ENCODE measurements at regions not wholly inside any gene's neighbourhood (a gene's known extent, or its start where the extent isn't known, plus 50 kb on each side); places are given as distances from the start of the nearest gene placed in this dataset.

- no peaks in the 10 kb centered on the region for H3K9me2 ChIP-seq (ENCODE audit: insufficient read depth)
- WGBS, 2 experiments (ENCODE audit: low coverage in 1 of 2, low lambda C conversion rate in 2 of 2, missing lambda C conversion rate in 2 of 2), result 2% methylated on average over 39 to 87 of the region's 105 CpGs
- TF ChIP-seq EZH2phosphoT487 (IDR thresholded peaks at IDR 0.05; ENCODE audit: insufficient read depth, low read depth), result no peak
- no peak for TF ChIP-seq EZH2 (IDR thresholded peaks at IDR 0.05; ENCODE audit: insufficient read depth, poor library complexity, severe bottlenecking)
- peak; percentile 34 for DNase-seq
- H3K4me3 ChIP-seq, result peak overlapping the region; percentile 40; the same call in 1 of the 2 replicates
- H3K27ac ChIP-seq, result no peak overlapping the region
- H4K20me1 ChIP-seq (ENCODE audit: insufficient read depth), result no peaks in the 10 kb centered on the region
- H3K9me3 ChIP-seq (ENCODE audit: low read depth), result no peaks in the 10 kb centered on the region
- no peaks in the 10 kb centered on the region for H3K36me3 ChIP-seq (ENCODE audit: low read depth)
- H2AFZ ChIP-seq, result no peak overlapping the region
- H3K79me2 ChIP-seq (ENCODE audit: insufficient read depth), result no peaks in the 10 kb centered on the region
- no peak overlapping the region for H3K9ac ChIP-seq
- H3K4me1 ChIP-seq (ENCODE audit: insufficient read depth), result no peaks in the 10 kb centered on the region
- no peak overlapping the region for H3K4me2 ChIP-seq (ENCODE audit: unreplicated experiment)
- peaks cover 34% of the 10 kb centered on the region for H3K27me3 ChIP-seq (replicated peaks; ENCODE audit: insufficient read depth)
- in situ Hi-C loops (cut with MboI), result no loop called here
- H3F3A ChIP-seq (ENCODE audit: insufficient read depth), result no peaks in the 10 kb centered on the region
These were observed 107.4 kb upstream of the STOX2 start for GRCh38 chr4:183797445-183798300.

- no peak overlapping the region for H2AFZ ChIP-seq
- WGBS, 2 experiments (ENCODE audit: low coverage in 1 of 2, low lambda C conversion rate in 2 of 2, missing lambda C conversion rate in 2 of 2), result 27 to 30% methylated on average over 42 to 48 of the region's 65 CpGs
These were observed 106.5 kb upstream of the STOX2 start for GRCh38 chr4:183798301-183799253.

GRCh38 chr4:183801457-183802165, 103.5 kb upstream of the STOX2 start:
- in situ Hi-C loops (cut with MboI), result no loop called here
- H3K9me3 ChIP-seq (ENCODE audit: low read depth), result no peaks in the 10 kb centered on the region
- no peaks in the 10 kb centered on the region for H3F3A ChIP-seq (ENCODE audit: insufficient read depth)
- DNase-seq, result no peak
- no peak overlapping the region for H3K27ac ChIP-seq
- H3K79me2 ChIP-seq (ENCODE audit: insufficient read depth), result no peaks in the 10 kb centered on the region
- peaks cover 29% of the 10 kb centered on the region for H3K27me3 ChIP-seq (replicated peaks; ENCODE audit: insufficient read depth)
- no peak overlapping the region for H3K9ac ChIP-seq
- no peak overlapping the region for H2AFZ ChIP-seq
- 56% methylated on average over 8 of the region's 8 CpGs for WGBS, 2 experiments (ENCODE audit: low coverage in 1 of 2, low lambda C conversion rate in 2 of 2, missing lambda C conversion rate in 2 of 2)
- no peak overlapping the region for H3K4me2 ChIP-seq (ENCODE audit: unreplicated experiment)
- H3K9me2 ChIP-seq (ENCODE audit: insufficient read depth), result no peaks in the 10 kb centered on the region
- TF ChIP-seq EZH2phosphoT487 (IDR thresholded peaks at IDR 0.05; ENCODE audit: insufficient read depth, low read depth) (no peak), EZH2 (IDR thresholded peaks at IDR 0.05; ENCODE audit: insufficient read depth, poor library complexity, severe bottlenecking) (no peak)
- H4K20me1 ChIP-seq (ENCODE audit: insufficient read depth), result no peaks in the 10 kb centered on the region
- H3K36me3 ChIP-seq (ENCODE audit: low read depth), result no peaks in the 10 kb centered on the region
- H3K4me3 ChIP-seq, result no peak overlapping the region
- no peaks in the 10 kb centered on the region for H3K4me1 ChIP-seq (ENCODE audit: insufficient read depth)

More at GRCh38 chr4:183798301-183799253, 106.5 kb upstream of the STOX2 start:
- no peaks in the 10 kb centered on the region for H3K9me3 ChIP-seq (ENCODE audit: low read depth)
- H3K4me3 ChIP-seq, result no peak overlapping the region
- H3K36me3 ChIP-seq (ENCODE audit: low read depth), result no peaks in the 10 kb centered on the region
- H4K20me1 ChIP-seq (ENCODE audit: insufficient read depth), result no peaks in the 10 kb centered on the region
- H3K4me2 ChIP-seq (ENCODE audit: unreplicated experiment), result no peak overlapping the region
- DNase-seq, result no peak
- TF ChIP-seq EZH2phosphoT487 (IDR thresholded peaks at IDR 0.05; ENCODE audit: insufficient read depth, low read depth) (no peak), EZH2 (IDR thresholded peaks at IDR 0.05; ENCODE audit: insufficient read depth, poor library complexity, severe bottlenecking) (no peak)
- peaks cover 34% of the 10 kb centered on the region for H3K27me3 ChIP-seq (replicated peaks; ENCODE audit: insufficient read depth)
- H3K4me1 ChIP-seq (ENCODE audit: insufficient read depth), result no peaks in the 10 kb centered on the region
- no peak overlapping the region for H3K27ac ChIP-seq
- in situ Hi-C loops (cut with MboI), result no loop called here
- no peaks in the 10 kb centered on the region for H3K9me2 ChIP-seq (ENCODE audit: insufficient read depth)
- H3K79me2 ChIP-seq (ENCODE audit: insufficient read depth), result no peaks in the 10 kb centered on the region
- no peak overlapping the region for H3K9ac ChIP-seq
- H3F3A ChIP-seq (ENCODE audit: insufficient read depth), result no peaks in the 10 kb centered on the region

- H3K9me3 ChIP-seq (ENCODE audit: low read depth), result no peaks in the 10 kb centered on the region
- no peaks in the 10 kb centered on the region for H4K20me1 ChIP-seq (ENCODE audit: insufficient read depth)
- no peak overlapping the region for H3K9ac ChIP-seq
- no peaks in the 10 kb centered on the region for H3K36me3 ChIP-seq (ENCODE audit: low read depth)
- no peak overlapping the region for H3K4me3 ChIP-seq
- H3K4me2 ChIP-seq (ENCODE audit: unreplicated experiment), result no peak overlapping the region
- no peak overlapping the region for H3K27ac ChIP-seq
- in situ Hi-C loops (cut with MboI), result no loop called here
- no peak for TF ChIP-seq EZH2phosphoT487 (IDR thresholded peaks at IDR 0.05; ENCODE audit: insufficient read depth, low read depth)
- TF ChIP-seq EZH2 (IDR thresholded peaks at IDR 0.05; ENCODE audit: insufficient read depth, poor library complexity, severe bottlenecking), result no peak
- no peak overlapping the region for H2AFZ ChIP-seq
- H3K9me2 ChIP-seq (ENCODE audit: insufficient read depth), result no peaks in the 10 kb centered on the region
- no peaks in the 10 kb centered on the region; the same call in 1 of the 2 replicates for H3K27me3 ChIP-seq (replicated peaks; ENCODE audit: insufficient read depth)
- no peaks in the 10 kb centered on the region for H3K79me2 ChIP-seq (ENCODE audit: insufficient read depth)
- no peaks in the 10 kb centered on the region for H3F3A ChIP-seq (ENCODE audit: insufficient read depth)
- H3K4me1 ChIP-seq (ENCODE audit: insufficient read depth), result no peaks in the 10 kb centered on the region
- WGBS, 2 experiments (ENCODE audit: low coverage in 1 of 2, low lambda C conversion rate in 2 of 2, missing lambda C conversion rate in 2 of 2), result 74 to 75% methylated on average over 11 of the region's 11 CpGs
- DNase-seq, result no peak
These were observed 98.8 kb upstream of the STOX2 start for GRCh38 chr4:183806341-183806740.

Measured in GM23248 (cell line).